Natural killer cell treated with Interleukin-12 subunit alpha and Interleukin-12 subunit beta and Interleukin-15 and Interleukin-18, amount 100 ng/mL, for 72 hours (primary cell): ENCODE measurements at regions not wholly inside any gene's neighbourhood (a gene's known extent, or its start where the extent isn't known, plus 50 kb on each side); places are given as distances from the start of the nearest gene placed in this dataset.
"Not testable (repeated sequence)": the region's sequence is repeated elsewhere in the genome, so short reads cannot be mapped to it uniquely, and the experiment has no call there.

Experiments used
- ATAC-seq, 2 donors: fragments of 150-1000 bp; cut with Tn5 transposase in 1 of 2; sonication (Bioruptor Pico), chemical (Tn5 transposase) in 1 of 2; 2 replicates each; pipeline ENCODE4 v1.10.0; 2021
- DNase-seq: peaks from one replicate; pipeline ENCODE4 v3.0.0; 2022; ENCODE audit warnings: low spot score
- H3K27ac Mint-ChIP-seq, 2 donors: 1 replicate in 1 of 2; 2 replicates in 1 of 2; pipeline ENCODE4 v1.8.0; 2022; ENCODE audit warnings: mixed read lengths in 2 of 2, mild to moderate bottlenecking in 1 of 2, moderate library complexity in 1 of 2
- H3K27me3 Mint-ChIP-seq, 2 donors: 1 replicate in 1 of 2; 2 replicates in 1 of 2; pipeline ENCODE4 v1.8.0; 2022; ENCODE audit warnings: mixed read lengths in 2 of 2
- H3K36me3 Mint-ChIP-seq: one replicate; pipeline ENCODE4 v1.8.0; 2022; ENCODE audit warnings: mixed read lengths
- H3K4me1 Mint-ChIP-seq, 2 donors: 1 replicate in 1 of 2; 2 replicates in 1 of 2; pipeline ENCODE4 v1.8.0; 2022; ENCODE audit warnings: low read depth in 2 of 2, mixed read lengths in 2 of 2, mild to moderate bottlenecking in 1 of 2
- H3K4me3 Mint-ChIP-seq: one replicate; pipeline ENCODE4 v1.8.0; 2022; ENCODE audit warnings: mixed read lengths
- H3K9me3 Mint-ChIP-seq: 2 replicates; pipeline ENCODE4 v1.8.0; 2022; ENCODE audit warnings: mixed read lengths

DNA sequence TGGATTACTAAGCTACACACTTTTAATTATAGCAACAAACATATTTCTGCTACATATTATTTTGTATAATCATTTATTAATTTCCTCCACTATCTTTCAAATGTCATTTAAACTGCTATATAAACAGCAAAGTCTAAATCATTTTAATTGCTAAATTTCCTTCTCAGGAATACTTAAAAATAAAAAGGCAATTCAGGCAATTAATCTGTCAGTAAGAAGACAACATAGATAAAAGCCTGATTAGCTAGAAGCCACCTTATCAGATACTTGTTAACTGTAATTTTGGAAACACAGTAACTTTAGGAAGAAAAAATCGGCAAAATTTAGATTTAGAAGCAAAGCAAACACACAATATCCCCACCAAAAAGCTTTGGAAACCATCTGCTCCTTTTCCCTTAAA is 188.2 kb upstream of the ZNF804A start:
- H3K27ac Mint-ChIP-seq: no peak overlapping the region
- no peak overlapping the region for H3K4me3 Mint-ChIP-seq
- H3K4me1 Mint-ChIP-seq: no peaks in the 10 kb centered on the region
- H3K27me3 Mint-ChIP-seq: no peaks in the 10 kb centered on the region
- H3K9me3 Mint-ChIP-seq: peaks cover 6% of the 10 kb centered on the region
- DNase-seq: no peak
- peaks cover 7% of the 10 kb centered on the region for H3K36me3 Mint-ChIP-seq
- no peak for ATAC-seq

DNA sequence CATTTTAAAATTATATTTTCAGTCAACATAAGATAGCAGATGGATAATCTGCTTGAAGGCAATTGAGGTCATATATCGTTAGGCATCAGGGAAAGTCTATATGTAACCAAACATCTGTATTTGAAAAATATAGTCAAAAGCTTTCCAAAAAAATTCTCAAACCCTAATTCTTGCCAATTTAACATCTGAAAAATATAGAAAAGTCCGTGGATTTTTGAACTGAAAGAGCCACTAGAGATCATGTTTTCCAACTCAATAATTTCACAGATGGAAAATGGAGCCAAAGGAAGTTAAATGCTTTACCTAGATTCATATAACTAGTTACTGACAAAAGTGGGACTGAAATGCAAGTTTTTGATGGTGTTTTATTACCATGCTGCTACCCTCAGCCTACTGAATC is 185.1 kb upstream of the ZNF804A start:
- Mint-ChIP-seq H3K27ac (no peak overlapping the region), H3K36me3 (no peaks in the 10 kb centered on the region), H3K27me3 (no peaks in the 10 kb centered on the region), H3K9me3 (no peaks in the 10 kb centered on the region), H3K4me3 (no peak overlapping the region), H3K4me1 (no peaks in the 10 kb centered on the region)
- ATAC-seq (no peak), DNase-seq (no peak)

DNA sequence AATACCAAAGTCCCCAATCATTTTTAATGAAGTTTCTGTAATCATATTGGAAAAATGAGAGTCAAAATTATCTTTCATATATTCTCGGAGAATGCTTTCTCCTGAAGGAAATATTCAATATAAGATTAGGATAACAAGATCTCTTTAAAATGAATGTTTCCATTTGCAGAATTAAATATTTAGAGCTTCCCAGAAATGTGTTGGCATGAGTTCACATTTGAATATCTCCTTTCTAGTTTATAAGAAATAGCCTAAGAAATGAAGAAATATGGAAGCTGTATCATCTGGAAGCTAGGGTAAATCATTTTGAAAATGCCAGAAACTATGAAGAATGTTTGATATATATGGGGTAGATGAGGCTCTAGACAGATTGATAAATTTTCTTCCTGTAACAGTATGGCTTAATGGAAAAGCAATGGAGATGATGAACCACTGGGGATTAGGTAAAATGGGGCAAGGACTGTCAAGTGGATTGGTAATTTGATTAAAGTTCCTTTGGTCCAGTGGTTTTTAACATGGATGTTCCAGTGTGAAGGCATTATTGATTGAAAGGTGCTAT is 184.6 kb upstream of the ZNF804A start:
- Mint-ChIP-seq H3K36me3 (no peaks in the 10 kb centered on the region), H3K27me3 (no peaks in the 10 kb centered on the region), H3K27ac (no peak overlapping the region), H3K4me3 (no peak overlapping the region), H3K9me3 (no peaks in the 10 kb centered on the region), H3K4me1 (no peaks in the 10 kb centered on the region)
- no peak for ATAC-seq
- DNase-seq: no peak

DNA sequence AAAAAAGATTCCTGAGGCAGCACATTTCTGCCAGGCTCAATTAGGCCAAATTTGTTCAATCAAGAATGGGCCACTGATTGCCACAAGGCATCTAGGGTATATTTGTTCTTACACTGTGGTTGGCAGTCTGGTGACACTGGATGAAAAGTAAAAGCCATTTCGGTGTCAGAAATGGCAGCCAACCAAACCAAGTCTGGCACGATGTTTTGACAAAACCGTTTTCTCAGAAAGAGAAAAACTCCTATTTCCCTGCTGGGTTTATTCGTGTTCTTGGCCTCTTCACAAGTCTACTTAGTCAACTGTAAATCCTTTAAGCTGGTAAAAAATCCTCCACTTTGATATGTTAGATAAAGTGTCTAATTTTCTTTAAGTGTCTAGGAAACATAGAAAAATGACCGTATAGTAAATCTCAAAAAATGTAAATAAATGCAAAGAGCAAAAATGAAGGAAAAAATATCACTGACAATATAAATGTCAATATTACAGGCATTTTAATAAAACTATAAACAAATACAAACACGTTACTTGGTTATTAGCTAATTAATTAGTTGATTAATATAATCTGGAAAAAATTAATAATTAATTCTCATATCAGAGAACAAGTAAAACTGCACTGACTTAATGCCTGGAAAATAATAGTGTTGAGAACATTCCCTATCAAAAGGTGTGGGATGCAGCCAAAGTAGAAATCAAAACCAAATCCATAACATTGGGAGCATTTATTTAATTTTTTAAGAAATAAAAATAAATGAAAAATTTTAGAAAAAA is 182.0 kb upstream of the ZNF804A start:
- Mint-ChIP-seq H3K4me3 (no peak overlapping the region), H3K9me3 (peaks cover 6% of the 10 kb centered on the region), H3K27me3 (no peaks in the 10 kb centered on the region), H3K36me3 (no peaks in the 10 kb centered on the region), H3K4me1 (no peaks in the 10 kb centered on the region), H3K27ac (no peak overlapping the region)
- ATAC-seq: no peak
- DNase-seq: no peak

DNA sequence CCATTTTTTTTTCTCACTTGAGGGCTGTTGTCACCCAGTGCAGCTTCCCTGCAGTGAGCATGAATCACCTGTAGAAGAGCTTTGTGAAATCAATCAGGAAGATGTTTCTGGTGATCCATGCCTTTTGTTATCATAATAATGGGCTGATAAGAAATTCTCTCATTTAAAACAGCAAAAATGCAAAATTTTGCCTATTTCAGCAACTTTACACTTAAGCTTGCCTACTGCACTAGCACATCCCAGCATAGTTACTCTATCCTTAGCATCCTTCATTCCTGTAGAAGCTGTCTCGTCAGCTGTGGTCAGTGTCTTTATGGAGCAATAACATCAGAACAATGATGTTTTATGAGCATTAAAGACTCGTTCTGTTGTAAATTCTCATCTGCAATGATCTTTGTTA is 178.6 kb upstream of the ZNF804A start:
- Mint-ChIP-seq H3K4me3 (no peak overlapping the region), H3K9me3 (peaks cover 10% of the 10 kb centered on the region), H3K27ac (no peak overlapping the region), H3K36me3 (no peaks in the 10 kb centered on the region), H3K27me3 (no peaks in the 10 kb centered on the region), H3K4me1 (no peaks in the 10 kb centered on the region)
- DNase-seq (no peak), ATAC-seq (no peak)

DNA sequence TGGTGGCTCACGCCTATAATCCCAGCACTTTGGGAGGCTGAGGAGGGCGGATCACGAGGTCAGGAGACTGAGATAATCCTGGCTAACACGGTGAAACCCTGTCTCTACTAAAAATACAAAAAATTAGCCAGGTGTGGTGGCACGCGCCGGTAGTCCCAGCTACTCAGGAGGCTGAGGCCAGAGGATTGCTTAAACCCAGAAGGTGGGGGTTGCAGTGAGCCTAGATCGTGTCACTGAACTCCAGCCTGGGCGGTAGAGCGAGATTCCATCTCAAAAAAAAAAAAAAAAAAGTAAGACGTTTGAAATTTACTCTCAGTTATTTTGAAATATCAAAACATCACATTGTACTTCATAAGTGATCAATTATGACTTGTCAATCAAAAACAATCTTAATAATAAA is 176.9 kb upstream of the ZNF804A start:
- not testable (repeated sequence) for H3K27me3 Mint-ChIP-seq, H3K36me3 Mint-ChIP-seq, H3K4me1 Mint-ChIP-seq, ATAC-seq, H3K4me3 Mint-ChIP-seq, H3K27ac Mint-ChIP-seq, DNase-seq
- H3K9me3 Mint-ChIP-seq: peaks cover 16% of the 10 kb centered on the region

DNA sequence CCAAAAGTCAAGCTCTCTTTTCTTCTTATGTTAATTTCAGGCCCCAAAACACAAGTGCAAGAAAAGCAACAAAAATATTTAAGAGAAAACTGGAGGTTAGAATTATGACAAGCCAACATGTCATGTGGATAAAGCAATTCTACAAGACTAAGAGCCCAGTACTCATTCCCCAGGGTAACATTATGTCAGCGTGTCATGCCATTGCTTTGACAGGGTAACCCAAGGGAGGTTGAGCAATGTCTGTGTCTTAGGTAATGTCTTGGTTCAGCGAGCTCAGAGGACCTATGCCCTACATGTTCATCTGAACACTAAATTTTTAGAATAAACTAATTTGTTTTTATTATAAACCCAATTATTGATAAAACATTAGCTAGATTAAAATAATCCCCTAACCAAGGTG is 173.2 kb upstream of the ZNF804A start:
- no peaks in the 10 kb centered on the region for H3K36me3 Mint-ChIP-seq
- H3K27ac Mint-ChIP-seq: no peak overlapping the region
- no peaks in the 10 kb centered on the region for H3K27me3 Mint-ChIP-seq
- peaks cover 14% of the 10 kb centered on the region for H3K9me3 Mint-ChIP-seq
- ATAC-seq: no peak
- H3K4me1 Mint-ChIP-seq: no peaks in the 10 kb centered on the region
- no peak overlapping the region for H3K4me3 Mint-ChIP-seq
- no peak for DNase-seq

DNA sequence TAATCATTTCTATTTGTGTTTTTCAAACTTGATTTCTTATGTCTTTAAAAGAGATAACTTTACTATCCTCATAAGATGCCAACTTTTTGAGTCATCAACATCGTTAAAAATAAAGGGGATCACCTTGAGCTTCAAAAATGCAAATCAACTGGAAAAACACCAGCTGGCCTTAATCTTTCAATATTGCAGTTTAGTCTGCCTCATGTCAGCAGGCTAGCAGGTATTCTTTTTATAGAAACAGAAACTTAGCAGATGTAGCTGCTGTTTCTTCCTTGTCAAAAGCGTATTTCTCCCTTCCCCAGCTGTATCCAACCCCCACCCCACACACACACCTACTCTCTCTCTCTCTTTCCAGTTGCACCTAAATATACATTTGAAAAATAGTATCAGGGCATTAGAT is 154.1 kb upstream of the ZNF804A start:
- no peaks in the 10 kb centered on the region for H3K4me1 Mint-ChIP-seq
- H3K36me3 Mint-ChIP-seq: no peaks in the 10 kb centered on the region
- H3K4me3 Mint-ChIP-seq: no peak overlapping the region
- H3K27me3 Mint-ChIP-seq: no peaks in the 10 kb centered on the region
- DNase-seq: no peak
- no peak for ATAC-seq
- no peak overlapping the region for H3K27ac Mint-ChIP-seq
- peaks cover 14% of the 10 kb centered on the region for H3K9me3 Mint-ChIP-seq

DNA sequence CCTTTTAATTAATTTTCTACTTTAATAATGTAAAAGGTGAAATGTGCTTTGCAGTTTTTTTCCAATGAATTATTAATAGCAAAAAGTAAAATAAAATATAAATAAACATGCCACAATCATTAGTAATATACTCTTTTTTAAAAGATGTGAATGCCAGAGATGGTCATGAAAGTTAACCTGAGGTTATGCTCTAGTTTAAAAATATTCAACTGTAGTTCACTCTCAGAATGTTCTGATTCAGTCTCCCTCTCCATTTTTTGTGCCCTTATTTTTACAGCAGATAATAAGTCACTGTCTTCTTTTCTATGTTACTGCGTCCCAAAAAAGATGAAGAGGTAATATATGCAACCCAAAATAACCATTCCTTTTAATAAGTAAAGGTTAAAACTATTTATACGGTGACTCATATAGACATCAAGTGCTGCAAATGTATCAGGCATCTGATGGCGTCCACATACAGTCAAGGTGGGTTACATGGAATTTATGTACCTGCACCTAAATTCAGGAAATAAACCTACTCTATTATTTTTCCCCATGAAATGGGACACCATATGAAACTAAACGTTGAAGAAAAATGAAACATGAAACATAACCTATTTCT is 153.6 kb upstream of the ZNF804A start:
- no peak for ATAC-seq
- H3K4me1 Mint-ChIP-seq: no peaks in the 10 kb centered on the region

DNA sequence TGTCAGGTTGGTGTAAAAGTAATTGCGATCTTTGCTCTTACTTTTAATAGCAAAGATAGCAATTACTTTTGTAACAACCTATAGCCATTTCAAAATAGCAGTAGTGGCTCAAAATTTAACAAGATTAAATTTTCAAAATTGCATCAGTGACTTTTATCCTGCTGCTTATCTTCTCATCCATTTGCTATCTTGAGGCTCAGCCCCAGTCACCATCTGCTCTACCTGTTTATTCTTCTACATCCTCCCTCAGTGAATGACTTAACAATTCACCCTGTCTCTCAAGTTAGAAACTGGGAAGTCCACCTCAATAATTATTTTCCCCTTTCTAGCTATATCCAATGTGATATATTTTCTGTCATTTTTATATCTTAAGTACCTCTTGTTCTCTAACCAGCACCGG is 148.6 kb upstream of the ZNF804A start:
- Mint-ChIP-seq H3K27ac (no peak overlapping the region), H3K27me3 (no peaks in the 10 kb centered on the region)
- no peak for ATAC-seq

More for the DNA sequence above, 153.6 kb upstream of the ZNF804A start:
- peaks cover 15% of the 10 kb centered on the region for H3K9me3 Mint-ChIP-seq
- no peak overlapping the region for H3K4me3 Mint-ChIP-seq
- no peak for DNase-seq
- H3K27me3 Mint-ChIP-seq: no peaks in the 10 kb centered on the region
- no peak overlapping the region for H3K27ac Mint-ChIP-seq
- H3K36me3 Mint-ChIP-seq: no peaks in the 10 kb centered on the region

DNA sequence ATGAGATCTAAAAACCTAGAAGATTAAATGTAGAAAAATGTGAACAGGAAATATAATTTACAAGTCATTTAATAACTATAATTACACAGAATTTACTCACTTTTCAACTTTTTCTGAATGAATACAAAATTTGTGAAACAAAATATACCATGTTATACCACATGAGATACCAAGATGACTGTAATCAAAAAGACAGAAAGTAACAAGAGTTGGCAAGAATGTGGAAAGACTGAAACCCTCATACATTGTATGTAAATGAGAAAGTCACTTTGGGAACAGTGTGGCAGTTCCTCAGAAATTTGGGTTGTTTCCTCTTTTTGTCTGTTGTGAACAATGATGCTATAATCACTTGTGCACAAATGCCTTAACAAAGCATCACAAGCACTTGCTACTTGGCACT is 145.4 kb upstream of the ZNF804A start:
- no peak for DNase-seq
- Mint-ChIP-seq H3K4me3 (no peak overlapping the region), H3K4me1 (no peaks in the 10 kb centered on the region), H3K9me3 (peaks cover 19% of the 10 kb centered on the region), H3K27me3 (no peaks in the 10 kb centered on the region), H3K36me3 (no peaks in the 10 kb centered on the region), H3K27ac (no peak overlapping the region)
- ATAC-seq: no peak

More for the DNA sequence above, 148.6 kb upstream of the ZNF804A start:
- H3K9me3 Mint-ChIP-seq: peaks cover 19% of the 10 kb centered on the region
- H3K4me3 Mint-ChIP-seq: no peak overlapping the region
- no peak for DNase-seq
- H3K4me1 Mint-ChIP-seq: no peaks in the 10 kb centered on the region
- H3K36me3 Mint-ChIP-seq: no peaks in the 10 kb centered on the region

DNA sequence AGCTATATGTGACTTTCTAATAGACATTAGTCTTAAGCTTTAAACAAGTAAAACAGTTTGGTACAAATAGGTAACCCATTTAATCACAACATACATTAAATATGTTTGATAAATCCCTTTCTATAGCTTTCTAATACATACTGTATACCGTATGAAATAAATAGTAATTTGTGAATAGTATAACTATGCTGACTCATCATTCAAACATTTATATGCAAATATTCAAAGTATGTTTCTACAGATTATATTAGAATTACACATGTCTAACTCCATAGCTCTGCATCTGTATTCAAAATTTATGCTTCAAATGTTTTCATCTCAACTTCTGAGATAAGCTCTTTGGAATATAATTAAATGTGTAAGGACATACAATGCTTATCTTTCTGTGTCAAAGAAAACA is 142.7 kb upstream of the ZNF804A start:
- no peak for DNase-seq
- H3K36me3 Mint-ChIP-seq: no peaks in the 10 kb centered on the region
- ATAC-seq: no peak
- no peaks in the 10 kb centered on the region for H3K4me1 Mint-ChIP-seq
- peaks cover 13% of the 10 kb centered on the region for H3K9me3 Mint-ChIP-seq
- no peak overlapping the region for H3K27ac Mint-ChIP-seq
- no peaks in the 10 kb centered on the region for H3K27me3 Mint-ChIP-seq
- H3K4me3 Mint-ChIP-seq: no peak overlapping the region

DNA sequence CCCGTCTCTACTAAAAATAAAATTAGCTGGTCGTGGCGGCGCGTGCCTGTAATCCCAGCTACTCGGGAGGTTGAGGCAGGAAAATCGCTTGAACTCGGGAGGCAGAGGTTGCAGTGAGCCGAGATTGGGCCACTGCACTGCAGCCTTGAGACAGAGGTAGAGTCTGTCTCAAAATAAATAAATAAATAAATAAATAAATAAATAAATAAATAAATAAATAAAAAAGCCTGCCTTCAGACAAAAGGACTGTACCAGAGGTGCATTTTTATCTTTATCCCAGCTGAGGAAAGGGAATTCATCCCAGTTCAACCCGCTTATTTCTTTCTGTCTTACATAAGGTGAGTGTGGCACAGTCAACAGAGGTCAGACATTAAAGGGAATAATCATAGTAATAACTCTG is 141.6 kb upstream of the ZNF804A start:
- not testable (repeated sequence) for H3K4me3 Mint-ChIP-seq, H3K27me3 Mint-ChIP-seq, DNase-seq, H3K27ac Mint-ChIP-seq, H3K4me1 Mint-ChIP-seq, H3K36me3 Mint-ChIP-seq, H3K9me3 Mint-ChIP-seq, ATAC-seq

DNA sequence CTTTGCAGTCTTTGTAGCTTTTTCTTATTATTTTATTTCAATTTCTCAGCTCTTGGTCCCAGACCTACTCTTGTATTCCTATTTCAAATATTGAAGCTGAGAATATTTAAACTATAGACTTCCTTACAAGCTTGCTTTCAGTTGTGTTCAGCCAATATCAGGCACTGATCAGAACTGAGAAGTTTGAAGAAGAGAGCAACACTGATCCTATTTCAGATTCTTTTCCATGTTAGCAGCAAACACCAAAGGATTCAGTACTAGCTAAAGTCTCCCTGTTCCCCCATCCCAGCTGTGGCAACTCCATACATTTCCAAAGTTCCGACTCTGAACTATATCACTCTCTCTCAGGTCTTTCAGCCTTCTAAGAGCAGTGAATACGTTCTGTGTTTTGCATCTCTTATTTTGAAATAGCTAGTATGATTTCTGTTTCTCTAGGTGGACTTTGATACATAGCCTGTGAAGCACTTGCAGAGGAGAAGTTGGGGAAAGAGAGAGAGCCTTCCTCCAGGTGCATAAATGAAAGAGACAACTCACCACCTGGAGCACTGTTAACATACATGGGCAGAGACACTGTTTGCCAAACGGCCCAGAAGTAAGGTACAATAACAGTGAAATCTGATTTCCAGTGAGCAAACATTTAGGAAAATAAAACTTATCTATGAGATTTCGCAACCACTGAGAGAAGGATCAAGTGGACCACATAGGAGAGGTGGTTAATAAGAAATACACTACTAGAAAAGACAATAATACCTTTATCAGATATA is 135.0 kb upstream of the ZNF804A start:
- DNase-seq (no peak), ATAC-seq (no peak)
- Mint-ChIP-seq H3K27me3 (no peaks in the 10 kb centered on the region), H3K27ac (no peak overlapping the region), H3K4me1 (no peaks in the 10 kb centered on the region), H3K9me3 (peaks cover 24% of the 10 kb centered on the region), H3K36me3 (no peaks in the 10 kb centered on the region), H3K4me3 (no peak overlapping the region)
